ENCODE measurements at regions not wholly inside any gene's neighbourhood (a gene's known extent, or its start where the extent isn't known, plus 50 kb on each side); places are given as distances from the start of the nearest gene placed in this dataset.

DNA sequence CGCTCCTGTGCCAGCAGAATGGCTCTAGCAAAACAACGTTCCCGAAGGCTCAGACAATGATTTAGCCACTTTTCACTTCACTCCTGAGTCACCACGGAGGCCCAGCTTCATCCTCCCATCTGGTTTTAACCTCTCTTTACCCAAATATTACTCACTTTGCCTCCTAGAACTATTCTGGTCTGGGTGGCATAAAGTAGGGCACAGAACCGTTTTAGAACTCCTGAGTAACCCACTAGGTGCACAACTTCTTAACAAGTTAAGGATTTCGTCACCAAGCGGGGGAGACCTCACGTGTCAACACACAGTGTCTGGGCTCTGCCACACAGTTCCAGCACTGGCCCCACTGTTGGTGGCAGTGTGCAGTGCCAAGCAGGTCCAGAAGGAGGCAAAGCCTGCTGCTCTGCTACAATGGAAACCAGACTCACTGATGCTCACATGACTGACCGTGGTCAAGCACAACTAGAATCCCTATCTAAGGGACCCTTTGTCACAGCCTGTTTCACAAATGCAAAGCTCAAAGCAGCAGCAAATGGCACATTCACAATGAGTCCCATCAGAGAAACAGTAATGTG lies 121.7 kb downstream of the SIPA1L2 start:
- TF ChIP-seq, protein P1, sequence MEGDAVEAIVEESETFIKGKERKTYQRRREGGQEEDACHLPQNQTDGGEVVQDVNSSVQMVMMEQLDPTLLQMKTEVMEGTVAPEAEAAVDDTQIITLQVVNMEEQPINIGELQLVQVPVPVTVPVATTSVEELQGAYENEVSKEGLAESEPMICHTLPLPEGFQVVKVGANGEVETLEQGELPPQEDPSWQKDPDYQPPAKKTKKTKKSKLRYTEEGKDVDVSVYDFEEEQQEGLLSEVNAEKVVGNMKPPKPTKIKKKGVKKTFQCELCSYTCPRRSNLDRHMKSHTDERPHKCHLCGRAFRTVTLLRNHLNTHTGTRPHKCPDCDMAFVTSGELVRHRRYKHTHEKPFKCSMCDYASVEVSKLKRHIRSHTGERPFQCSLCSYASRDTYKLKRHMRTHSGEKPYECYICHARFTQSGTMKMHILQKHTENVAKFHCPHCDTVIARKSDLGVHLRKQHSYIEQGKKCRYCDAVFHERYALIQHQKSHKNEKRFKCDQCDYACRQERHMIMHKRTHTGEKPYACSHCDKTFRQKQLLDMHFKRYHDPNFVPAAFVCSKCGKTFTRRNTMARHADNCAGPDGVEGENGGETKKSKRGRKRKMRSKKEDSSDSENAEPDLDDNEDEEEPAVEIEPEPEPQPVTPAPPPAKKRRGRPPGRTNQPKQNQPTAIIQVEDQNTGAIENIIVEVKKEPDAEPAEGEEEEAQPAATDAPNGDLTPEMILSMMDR (IDR thresholded peaks at IDR 0.05) = no peak
- TF ChIP-seq POLR2A (IDR thresholded peaks at IDR 0.05) = no peak

Data from vagina (tissue), 2 donors.